SK-N-SH (cell line): ENCODE measurements at regions not wholly inside any gene's neighbourhood (a gene's known extent, or its start where the extent isn't known, plus 50 kb on each side); places are given as distances from the start of the nearest gene placed in this dataset.

Experiments used
- CTCF ChIA-PET: fragments of 300-600, 350-600 bp; formaldehyde crosslinking; extraction: SDS; loops from one replicate; lab custom pipeline; 2021; lab: Yijun Ruan, JAX
- POLR2A ChIA-PET: fragments of 350-600 bp; sonication (Branson Sonifier 250); formaldehyde crosslinking; extraction: SDS; loops from one replicate; lab custom pipeline; 2020; ENCODE audit warnings: antibody characterized with exemption, inconsistent platforms; lab: Yijun Ruan, JAX
- DNase-seq: peaks from one replicate; pipeline ENCODE4 v3.0.0; 2012
- H2AFZ ChIP-seq: fragments of 200-600 bp; sonication (generic); 2 replicates; pipeline ENCODE4 v1.8.1; 2016; ENCODE audit warnings: antibody characterized with exemption, mild to moderate bottlenecking, low read depth
- H3F3A ChIP-seq: fragments of 200-600 bp; sonication (generic); replicated peaks from 2 replicates; pipeline ENCODE3; 2016; ENCODE audit warnings: antibody characterized with exemption, mild to moderate bottlenecking; ENCODE audit not compliant: insufficient read depth
- H3K27ac ChIP-seq, 2 experiments: fragments of 200-500 bp in 1 of 2; fragments of 200-600 bp in 1 of 2; sonication (Bioruptor generic) in 1 of 2; sonication (generic), shearing (Covaris generic) in 1 of 2; 2 replicates each; pipeline versions ENCODE4 v1.5.1 to v1.6.1; 2014 to 2016; ENCODE audit warnings: low read depth in 2 of 2, inconsistent platforms in 1 of 2, low read length in 1 of 2, mild to moderate bottlenecking in 1 of 2, mixed read lengths in 1 of 2
- H3K27me3 ChIP-seq: fragments of 200-600 bp; sonication (generic), shearing (Covaris generic); 2 replicates; pipeline ENCODE4 v1.6.1; 2016; ENCODE audit warnings: mixed run types; ENCODE audit not compliant: insufficient read depth
- H3K36me3 ChIP-seq, 2 experiments: fragments of 200-500 bp in 1 of 2; fragments of 200-600 bp in 1 of 2; sonication (Bioruptor generic) in 1 of 2; sonication (generic) in 1 of 2; replicated peaks in 1 of 2; 2 replicates each; pipeline versions ENCODE3 to v1.5.1; 2014 to 2016; ENCODE audit warnings: low read length in 1 of 2, mild to moderate bottlenecking in 1 of 2; ENCODE audit not compliant: insufficient read depth in 2 of 2, control insufficient read depth in 1 of 2
- H3K4me1 ChIP-seq, 2 experiments: fragments of 200-500 bp in 1 of 2; fragments of 200-600 bp in 1 of 2; sonication (Bioruptor generic) in 1 of 2; sonication (generic), shearing (Covaris generic) in 1 of 2; 2 replicates each; pipeline versions ENCODE4 v1.5.1 to v1.6.1; 2014 to 2016; ENCODE audit warnings: low read depth in 1 of 2, low read length in 1 of 2, mixed run types in 1 of 2; ENCODE audit not compliant: insufficient read depth in 2 of 2, control insufficient read depth in 1 of 2
- H3K4me2 ChIP-seq: fragments of 200-600 bp; sonication (generic), shearing (Covaris generic); 2 replicates; pipeline ENCODE4 v1.6.1; 2017; ENCODE audit warnings: mixed run types
- H3K4me3 ChIP-seq, 2 experiments: fragments of 200-500 bp in 1 of 2; fragments of 200-600 bp in 1 of 2; sonication (Bioruptor generic) in 1 of 2; sonication (generic), shearing (Covaris generic) in 1 of 2; 2 replicates each; pipeline versions ENCODE4 v1.5.1 to v1.8.1; 2014 to 2016; ENCODE audit warnings: low read depth in 2 of 2, inconsistent platforms in 1 of 2, low read length in 1 of 2, mild to moderate bottlenecking in 1 of 2, mixed read lengths in 1 of 2, moderate library complexity in 1 of 2
- H3K79me2 ChIP-seq: fragments of 200-600 bp; sonication (generic); 2 replicates; pipeline ENCODE4 v1.8.1; 2017; ENCODE audit warnings: mild to moderate bottlenecking; ENCODE audit not compliant: insufficient read depth
- H3K9ac ChIP-seq: fragments of 200-600 bp; sonication (generic); 2 replicates; pipeline ENCODE4 v1.6.1; 2017; ENCODE audit warnings: mixed run types
- H3K9me2 ChIP-seq: fragments of 200-600 bp; sonication (generic); 2 replicates; pipeline ENCODE4 v1.6.1; 2017; ENCODE audit warnings: mixed run types
- H3K9me3 ChIP-seq: fragments of 200-600 bp; sonication (generic); 2 replicates; pipeline ENCODE4 v1.6.1; 2017; ENCODE audit warnings: mixed run types, mild to moderate bottlenecking, moderate library complexity
- H4K20me1 ChIP-seq: fragments of 200-600 bp; sonication (generic); 2 replicates; pipeline ENCODE4 v1.6.1; 2017; ENCODE audit warnings: mild to moderate bottlenecking, mixed run types; ENCODE audit not compliant: insufficient read depth
- CTCF ChIP-seq: fragments of 200-600 bp; sonication (generic); IDR thresholded peaks from 2 replicates; pipeline ENCODE4 v1.6.1; 2017; ENCODE audit warnings: antibody characterized with exemption, mild to moderate bottlenecking, moderate library complexity
- FOXJ3 ChIP-seq: sonication (generic); formaldehyde crosslinking; IDR thresholded peaks from 2 replicates; pipeline ENCODE4 v1.5.1; 2020; ENCODE audit warnings: mild to moderate bottlenecking, missing genetic modification reagents
- GATA2 ChIP-seq: sonication (generic); formaldehyde crosslinking; IDR thresholded peaks from 2 replicates; pipeline ENCODE4 v1.5.0; 2020; ENCODE audit warnings: mild to moderate bottlenecking, missing genetic modification reagents
- IRF3 ChIP-seq: fragments of 150-350 bp; IDR thresholded peaks from 2 replicates; pipeline ENCODE4 v1.6.1; 2016; ENCODE audit warnings: mild to moderate bottlenecking, low read depth, low read length
- MAX ChIP-seq: IDR thresholded peaks from 2 replicates; pipeline ENCODE4 v1.4.0; 2012; ENCODE audit warnings: low read depth
- MEF2A ChIP-seq: IDR thresholded peaks from 2 replicates; pipeline ENCODE4 v1.4.0; 2012; ENCODE audit warnings: low read depth, borderline replicate concordance
- NFIC ChIP-seq: IDR thresholded peaks from 2 replicates; pipeline ENCODE4 v1.4.0; 2012; ENCODE audit warnings: borderline replicate concordance
- NRF1 ChIP-seq: IDR thresholded peaks from 2 replicates; pipeline ENCODE4 v1.6.1; 2012; ENCODE audit warnings: low read depth, mild to moderate bottlenecking, low read length
- RAD21 ChIP-seq: IDR thresholded peaks from 2 replicates; pipeline ENCODE4 v1.6.1; 2012; ENCODE audit warnings: mild to moderate bottlenecking, low read length
- RCOR1 ChIP-seq: fragments of 150-350 bp; IDR thresholded peaks from 2 replicates; pipeline ENCODE4 v1.6.1; 2017; ENCODE audit warnings: antibody characterized with exemption, low read length
- RFX5 ChIP-seq: IDR thresholded peaks from 2 replicates; pipeline ENCODE4 v1.6.1; 2012; ENCODE audit warnings: mild to moderate bottlenecking, improper control_type of control experiment, low read length
- SIN3A ChIP-seq: IDR thresholded peaks from 2 replicates; pipeline ENCODE4 v1.6.1; 2012; ENCODE audit warnings: low read depth, mild to moderate bottlenecking, low read length, moderate library complexity, borderline replicate concordance
- USF2 ChIP-seq: fragments of 150-350 bp; IDR thresholded peaks from 2 replicates; pipeline ENCODE4 v1.6.1; 2017; ENCODE audit warnings: antibody characterized with exemption, low read length, low read depth, borderline replicate concordance
- WGBS: methylation state at CpG from one replicate; pipeline ENCODE4 v1.1.6; 2017; ENCODE audit warnings: low lambda C conversion rate; 5-methylcytosine and 5-hydroxymethylcytosine counted together

GRCh38 chr17:70332356-70333210, 163.3 kb downstream of the KCNJ2 start:
- Histone ChIP-seq H3K9me3 (no peaks in the 10 kb centered on the region), H3F3A (no peaks in the 10 kb centered on the region), H3K27me3 (no peaks in the 10 kb centered on the region), H2AFZ (no peak overlapping the region), H3K27ac (no peak overlapping the region), H3K4me3 (no peak overlapping the region), H3K4me1 (peaks cover 0 to 2% of the 10 kb centered on the region in 2 experiments; a peak in 1 of 4 replicates), H3K9me2 (no peaks in the 10 kb centered on the region; the same call in 1 of the 2 replicates), H3K79me2 (no peaks in the 10 kb centered on the region), H3K36me3 (no peaks in the 10 kb centered on the region), H3K4me2 (no peak overlapping the region), H3K9ac (no peak overlapping the region), H4K20me1 (no peaks in the 10 kb centered on the region)
- CTCF ChIA-PET: interaction anchor here (0.9 to 1.1 kb wide), 3 partner anchors 9 to 58 kb away, joined by 3 to 5 read pairs (median 3); no protein-coding TSS in a partner anchor
- no peak for DNase-seq
- WGBS: 59% methylated on average over 6 of the region's 6 CpGs
- POLR2A ChIA-PET: no interaction called here
- TF ChIP-seq CTCF (no peak), FOXJ3 (CRISPR knock-in tag) (no peak), GATA2 (CRISPR knock-in tag) (no peak), SIN3A (no peak), MAX (no peak), RCOR1 (no peak), NRF1 (no peak), RAD21 (no peak), MEF2A (no peak), USF2 (no peak), IRF3 (no peak), NFIC (no peak), RFX5 (no peak)
